ENCODE measurements at regions not wholly inside any gene's neighbourhood (a gene's known extent, or its start where the extent isn't known, plus 50 kb on each side); places are given as distances from the start of the nearest gene placed in this dataset.

DNA sequence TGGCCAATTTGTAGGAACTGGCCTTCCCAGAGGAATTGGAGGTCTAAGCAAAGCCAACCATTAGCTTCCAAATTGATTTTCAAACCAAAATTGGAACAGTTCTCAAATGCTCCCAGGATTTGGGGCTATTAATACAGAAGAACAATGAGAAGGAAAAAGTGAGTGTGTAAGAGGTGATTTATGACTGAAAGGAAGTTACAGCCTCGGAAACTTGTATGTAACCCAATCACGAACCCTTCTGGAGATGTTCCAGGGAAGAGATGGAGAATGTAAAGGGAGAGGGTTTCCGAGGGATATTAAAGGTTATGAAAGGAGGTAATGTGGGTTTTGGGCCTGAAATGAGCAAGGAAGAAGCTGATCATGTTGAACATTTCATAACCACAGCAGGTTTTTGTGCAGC, 93.2 kb upstream of the CXCL14 start:
- TF ChIP-seq EZH2 (IDR thresholded peaks at IDR 0.05), result no peak
- no peak for TF ChIP-seq POLR2AphosphoS5 (IDR thresholded peaks at IDR 0.05; ENCODE audit: borderline replicate concordance, low read depth, low read length)
- TF ChIP-seq FOXP2 (optimal IDR thresholded peaks at IDR 0.05; ENCODE audit: control extremely low read depth, extremely low read length, insufficient read depth), result no peak
